ENCODE measurements at regions not wholly inside any gene's neighbourhood (a gene's known extent, or its start where the extent isn't known, plus 50 kb on each side); places are given as distances from the start of the nearest gene placed in this dataset.
A peak's percentile ranks its signal among the peaks of the same experiment; 100 is the strongest.

DNA sequence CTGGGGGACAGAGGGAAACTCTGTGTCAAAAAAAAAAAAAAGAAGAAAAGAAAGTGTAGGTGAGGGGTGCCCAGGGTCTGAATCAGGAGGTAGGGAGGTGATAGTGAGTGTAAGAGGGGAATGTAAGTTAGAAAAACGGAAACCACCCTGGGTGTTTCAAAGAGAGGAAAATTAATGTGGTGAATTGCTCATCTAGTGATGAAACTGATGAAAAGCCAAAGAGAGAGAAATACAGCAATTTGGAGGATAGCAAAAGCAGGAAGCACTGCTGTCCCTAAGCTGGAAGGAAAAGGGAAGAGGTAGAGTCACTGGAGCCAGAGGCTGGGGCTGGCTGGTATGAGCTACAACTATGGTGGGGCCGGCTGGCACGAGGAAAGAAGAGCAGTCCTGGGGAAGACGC is 85.0 kb upstream of the CEP85L start:
- no peaks in the 10 kb centered on the region for H3K27me3 ChIP-seq (ENCODE audit: control insufficient read depth in 2 of 2, insufficient read depth in 2 of 2, low read length in 2 of 2)
- peaks cover 36% of the 10 kb centered on the region for H3K4me1 Mint-ChIP-seq
- peak overlapping the region in 3 of 7 donors; percentile 3 to 78 (median 77) for H3K27ac Mint-ChIP-seq
- no peaks in the 10 kb centered on the region for H3K36me3 Mint-ChIP-seq
- H3K9me3 ChIP-seq (replicated peaks in 1 of 2; ENCODE audit: control insufficient read depth in 1 of 2, insufficient read depth in 1 of 2, low read length in 2 of 2), result no peaks in the 10 kb centered on the region
- peaks cover 0 to 1% (median 0%) of the 10 kb centered on the region in 3 donors for H3K27me3 Mint-ChIP-seq (ENCODE audit: low read depth in 3 of 3)
- no peaks in the 10 kb centered on the region for H3K79me2 ChIP-seq (ENCODE audit: insufficient read depth, low read length)
- no peak overlapping the region for H3K27ac ChIP-seq (ENCODE audit: low read depth in 1 of 2, low read length in 2 of 2)
- no peak overlapping the region for H3K9ac ChIP-seq (ENCODE audit: insufficient read depth, low read length, poor library complexity, severe bottlenecking)
- H3K4me3 ChIP-seq (replicated peaks in 1 of 3; ENCODE audit: low read depth in 2 of 3, low read length in 3 of 3), result no peak overlapping the region
- H3K4me1 ChIP-seq (ENCODE audit: control insufficient read depth in 1 of 2, insufficient read depth in 2 of 2, low read length in 2 of 2), result peaks cover 16 to 30% of the 10 kb centered on the region in 2 donors
- DNase-seq, result peak in 1 of 3 donors; percentile 51
- no peak for TF ChIP-seq CTCF (IDR thresholded peaks at IDR 0.05)
- no peaks in the 10 kb centered on the region for H4K20me1 ChIP-seq (ENCODE audit: insufficient read depth, low read length)
- 57% methylated on average over 1 of the region's 4 CpGs for WGBS (ENCODE audit: insufficient coverage)
- H3K36me3 ChIP-seq (replicated peaks in 1 of 2; ENCODE audit: control insufficient read depth in 1 of 2, insufficient read depth in 2 of 2, low read length in 2 of 2), result no peaks in the 10 kb centered on the region
- H3K4me3 Mint-ChIP-seq, result no peak overlapping the region
- intact Hi-C loops (cut with micrococcal nuclease), result loop anchor here in 1 of 2 donors (5.0 kb wide), 1 partner anchor 36 kb away; no protein-coding TSS in a partner anchor
- H2AFZ ChIP-seq (ENCODE audit: insufficient read depth, low read depth, low read length, poor library complexity, severe bottlenecking), result no peak overlapping the region
- H3K9me3 Mint-ChIP-seq, result peaks cover 0 to under 1% (median 0%) of the 10 kb centered on the region in 7 donors
- H3K4me2 ChIP-seq (replicated peaks; ENCODE audit: extremely low read depth, low read length, poor library complexity, severe bottlenecking), result no peak overlapping the region

GRCh38 chr6:118735320-118735719 is 83.9 kb upstream of the CEP85L start:
- intact Hi-C loops (cut with micrococcal nuclease), result loop anchor here in 1 of 2 donors (5.0 kb wide), 1 partner anchor 37 kb away; no protein-coding TSS in a partner anchor
- H3K27ac Mint-ChIP-seq, result no peak overlapping the region
- WGBS (ENCODE audit: insufficient coverage), result no CpG with 5 or more reads among the region's 2 CpGs

More at GRCh38 chr6:118735320-118735719, 83.9 kb upstream of the CEP85L start:
- no peaks in the 10 kb centered on the region for H3K36me3 Mint-ChIP-seq
- Histone ChIP-seq H3K27ac (ENCODE audit: low read depth in 1 of 2, low read length in 2 of 2) (no peak overlapping the region), H3K4me2 (replicated peaks; ENCODE audit: extremely low read depth, low read length, poor library complexity, severe bottlenecking) (no peak overlapping the region), H3K4me3 (replicated peaks in 1 of 3; ENCODE audit: low read depth in 2 of 3, low read length in 3 of 3) (no peak overlapping the region), H3K9me3 (replicated peaks in 1 of 2; ENCODE audit: control insufficient read depth in 1 of 2, insufficient read depth in 1 of 2, low read length in 2 of 2) (no peaks in the 10 kb centered on the region), H3K36me3 (replicated peaks in 1 of 2; ENCODE audit: control insufficient read depth in 1 of 2, insufficient read depth in 2 of 2, low read length in 2 of 2) (no peaks in the 10 kb centered on the region), H3K4me1 (ENCODE audit: control insufficient read depth in 1 of 2, insufficient read depth in 2 of 2, low read length in 2 of 2) (peaks cover 13 to 26% of the 10 kb centered on the region in 2 donors), H2AFZ (ENCODE audit: insufficient read depth, low read depth, low read length, poor library complexity, severe bottlenecking) (no peak overlapping the region), H3K79me2 (ENCODE audit: insufficient read depth, low read length) (no peaks in the 10 kb centered on the region), H4K20me1 (ENCODE audit: insufficient read depth, low read length) (no peaks in the 10 kb centered on the region), H3K27me3 (ENCODE audit: control insufficient read depth in 2 of 2, insufficient read depth in 2 of 2, low read length in 2 of 2) (no peaks in the 10 kb centered on the region), H3K9ac (ENCODE audit: insufficient read depth, low read length, poor library complexity, severe bottlenecking) (no peak overlapping the region)
- DNase-seq, result no peak
- peaks cover 32% of the 10 kb centered on the region for H3K4me1 Mint-ChIP-seq
- no peak for TF ChIP-seq CTCF (IDR thresholded peaks at IDR 0.05)
- peaks cover 0 to 2% (median 0%) of the 10 kb centered on the region in 7 donors for H3K9me3 Mint-ChIP-seq
- peaks cover 0 to 1% (median 0%) of the 10 kb centered on the region in 3 donors for H3K27me3 Mint-ChIP-seq (ENCODE audit: low read depth in 3 of 3)
- no peak overlapping the region for H3K4me3 Mint-ChIP-seq

All from CD14-positive monocyte (primary cell).